Endothelial cell of umbilical vein (primary cell): ENCODE measurements at regions not wholly inside any gene's neighbourhood (a gene's known extent, or its start where the extent isn't known, plus 50 kb on each side); places are given as distances from the start of the nearest gene placed in this dataset.

ENCODE experiments used
- CTCF ChIP-seq, 2 donors: IDR thresholded peaks; 1 replicate in 1 of 2; 2 replicates in 1 of 2; pipeline ENCODE4 v1.5.1; 2011; ENCODE audit warnings: low read length in 2 of 2, mild to moderate bottlenecking in 2 of 2, moderate library complexity in 2 of 2, control low read depth in 1 of 2, inconsistent platforms in 1 of 2, low read depth in 1 of 2; ENCODE audit not compliant: insufficient read depth in 1 of 2; ENCODE audit errors: extremely low read depth in 1 of 2
- JUN ChIP-seq: IDR thresholded peaks from 2 replicates; pipeline ENCODE4 v1.6.1; 2011; ENCODE audit warnings: borderline replicate concordance, low read depth; ENCODE audit not compliant: insufficient read length, insufficient read depth
- MAX ChIP-seq: IDR thresholded peaks from 2 replicates; pipeline ENCODE4 v1.6.1; 2011; ENCODE audit not compliant: insufficient read depth, insufficient read length

- TF ChIP-seq JUN (no peak), CTCF (IDR thresholded peaks at IDR 0.05; ENCODE audit: extremely low read depth in 1 of 2, insufficient read depth in 1 of 2, low read depth in 1 of 2, low read length in 2 of 2) (no peak), MAX (no peak)
Observed at GRCh38 chr9:87810008-87810407, 72.7 kb upstream of the SPATA31E1 start.
